ENCODE measurements at regions not wholly inside any gene's neighbourhood (a gene's known extent, or its start where the extent isn't known, plus 50 kb on each side); places are given as distances from the start of the nearest gene placed in this dataset.

DNA sequence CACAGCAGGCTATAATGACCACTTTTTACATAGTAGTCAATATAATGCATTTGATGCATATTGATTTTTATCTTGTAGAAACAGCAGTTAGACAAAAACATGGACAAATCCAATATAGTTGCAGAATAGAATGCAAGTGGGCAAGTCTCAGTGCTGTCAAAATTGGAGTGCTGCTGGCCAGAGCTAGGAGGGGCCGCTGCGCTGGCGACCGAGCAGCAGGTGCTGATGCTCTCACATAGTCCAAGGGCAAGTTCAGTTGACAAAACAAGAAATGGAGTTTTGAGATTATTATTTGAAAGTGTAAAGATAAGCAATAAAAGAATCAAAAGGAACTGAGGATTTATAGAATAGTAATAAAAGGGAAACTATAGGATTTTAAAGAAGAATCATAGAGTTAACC is 60.6 kb upstream of the CDK20 start:
- no peak for DNase-seq (ENCODE audit: low spot score)

DNA sequence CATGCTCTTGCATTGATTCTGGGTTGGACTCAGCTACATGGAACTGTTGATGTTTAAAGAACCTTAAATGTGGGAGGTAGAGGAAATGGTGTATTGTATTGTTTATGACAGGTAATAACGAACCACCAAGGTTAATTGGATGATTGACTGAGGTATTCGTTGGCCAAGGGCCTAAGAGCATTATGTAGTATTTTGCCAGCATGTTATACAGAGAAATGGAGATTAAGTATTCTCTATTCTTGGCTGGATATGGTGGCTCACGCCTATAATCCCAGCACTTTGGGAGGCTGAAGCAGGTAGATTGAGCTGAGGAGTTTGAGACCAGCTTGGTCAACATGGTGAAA is 59.0 kb upstream of the CDK20 start:
- DNase-seq (ENCODE audit: low spot score): no peak

GRCh38 chr9:88028338-88028737 is 54.0 kb upstream of the CDK20 start:
- DNase-seq (ENCODE audit: low spot score): no peak

- DNase-seq (ENCODE audit: low spot score): no peak
Observed at GRCh38 chr9:88026118-88026479, 51.8 kb upstream of the CDK20 start.

GRCh38 chr9:88025411-88026117 is 51.2 kb upstream of the CDK20 start:
- no peak for DNase-seq (ENCODE audit: low spot score)

GRCh38 chr9:88024896-88025295 is 50.6 kb upstream of the CDK20 start:
- no peak for DNase-seq (ENCODE audit: low spot score)
